Subcutaneous abdominal adipose tissue (tissue), 5 donors: ENCODE measurements at regions not wholly inside any gene's neighbourhood (a gene's known extent, or its start where the extent isn't known, plus 50 kb on each side); places are given as distances from the start of the nearest gene placed in this dataset.

ENCODE experiments used
- H3K27ac ChIP-seq: one replicate; pipeline ENCODE4 v1.7.0; 2013; ENCODE audit warnings: low read depth, mild to moderate bottlenecking, inconsistent platforms, low read length, moderate library complexity
- H3K27me3 ChIP-seq, 5 donors: one replicate each; pipeline ENCODE4 v1.7.0; 2013; ENCODE audit warnings: low read length in 5 of 5, inconsistent platforms in 1 of 5; ENCODE audit not compliant: control insufficient read depth in 5 of 5, insufficient read depth in 4 of 5
- H3K36me3 ChIP-seq, 5 donors: one replicate each; pipeline ENCODE4 v1.7.0; 2013; ENCODE audit warnings: low read length in 5 of 5; ENCODE audit not compliant: control insufficient read depth in 5 of 5, insufficient read depth in 5 of 5
- H3K4me1 ChIP-seq, 5 donors: one replicate each; pipeline ENCODE4 v1.7.0; 2013; ENCODE audit warnings: low read length in 5 of 5, mild to moderate bottlenecking in 3 of 5, moderate library complexity in 1 of 5; ENCODE audit not compliant: control insufficient read depth in 5 of 5, insufficient read depth in 5 of 5
- H3K4me3 ChIP-seq, 5 donors: one replicate each; pipeline ENCODE4 v1.7.0; 2013; ENCODE audit warnings: low read length in 5 of 5, low read depth in 1 of 5
- H3K9ac ChIP-seq, 5 donors: one replicate each; pipeline ENCODE4 v1.7.0; 2013; ENCODE audit warnings: low read length in 5 of 5, mild to moderate bottlenecking in 4 of 5, moderate library complexity in 3 of 5
- H3K9me3 ChIP-seq, 5 donors: one replicate each; pipeline ENCODE4 v1.7.0; 2013; ENCODE audit warnings: low read length in 5 of 5; ENCODE audit not compliant: control insufficient read depth in 5 of 5
- donor health status: healthy.
- donor health status: healthy.
- donor health status: healthy.
- donor health status: healthy.
- donor health status: healthy.

GRCh38 chr6:50213146-50213545 is 163.4 kb upstream of the DEFB112 start:
- Histone ChIP-seq H3K9ac (no peak overlapping the region), H3K27me3 (no peaks in the 10 kb centered on the region), H3K27ac (no peak overlapping the region), H3K4me3 (no peak overlapping the region), H3K9me3 (no peaks in the 10 kb centered on the region), H3K36me3 (no peaks in the 10 kb centered on the region), H3K4me1 (no peaks in the 10 kb centered on the region)

DNA sequence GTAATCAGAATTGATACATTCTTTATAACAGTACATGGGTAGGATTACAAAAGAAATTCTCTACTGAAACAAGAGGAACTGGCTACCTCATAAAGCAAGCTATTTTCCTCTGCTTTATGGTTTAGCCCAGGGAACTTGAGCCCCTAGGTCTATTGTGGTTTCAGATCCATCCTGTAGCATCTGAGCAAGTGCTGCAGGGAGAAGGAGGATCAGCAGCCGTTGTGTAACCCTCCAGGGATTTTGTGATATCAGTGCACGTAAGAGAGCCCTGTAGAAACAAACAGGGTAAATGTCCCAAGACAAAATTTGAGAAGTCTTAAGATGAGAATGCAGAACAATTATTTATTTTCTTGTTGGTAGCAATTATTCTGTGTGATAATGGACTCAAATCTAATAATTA is 165.2 kb upstream of the DEFB112 start:
- no peaks in the 10 kb centered on the region for H3K36me3 ChIP-seq
- no peak overlapping the region for H3K9ac ChIP-seq
- no peaks in the 10 kb centered on the region for H3K9me3 ChIP-seq
- no peaks in the 10 kb centered on the region for H3K4me1 ChIP-seq
- no peak overlapping the region for H3K4me3 ChIP-seq
- no peaks in the 10 kb centered on the region for H3K27me3 ChIP-seq
- no peak overlapping the region for H3K27ac ChIP-seq

- Histone ChIP-seq H3K4me3 (no peak overlapping the region), H3K27me3 (no peaks in the 10 kb centered on the region), H3K4me1 (no peaks in the 10 kb centered on the region)
Observed at GRCh38 chr6:50217841-50218240, 168.1 kb upstream of the DEFB112 start.

GRCh38 chr6:50236164-50236563 is 186.4 kb upstream of the DEFB112 start:
- Histone ChIP-seq H3K9me3 (peaks cover 0 to 3% (median 0%) of the 10 kb centered on the region in 5 donors), H3K27me3 (no peaks in the 10 kb centered on the region), H3K4me3 (no peak overlapping the region), H3K4me1 (peaks cover 0 to 7% (median 0%) of the 10 kb centered on the region in 5 donors), H3K27ac (no peak overlapping the region), H3K36me3 (no peaks in the 10 kb centered on the region), H3K9ac (no peak overlapping the region)

More at GRCh38 chr6:50217841-50218240, 168.1 kb upstream of the DEFB112 start:
- Histone ChIP-seq H3K36me3 (no peaks in the 10 kb centered on the region), H3K9ac (no peak overlapping the region), H3K9me3 (no peaks in the 10 kb centered on the region), H3K27ac (no peak overlapping the region)

DNA sequence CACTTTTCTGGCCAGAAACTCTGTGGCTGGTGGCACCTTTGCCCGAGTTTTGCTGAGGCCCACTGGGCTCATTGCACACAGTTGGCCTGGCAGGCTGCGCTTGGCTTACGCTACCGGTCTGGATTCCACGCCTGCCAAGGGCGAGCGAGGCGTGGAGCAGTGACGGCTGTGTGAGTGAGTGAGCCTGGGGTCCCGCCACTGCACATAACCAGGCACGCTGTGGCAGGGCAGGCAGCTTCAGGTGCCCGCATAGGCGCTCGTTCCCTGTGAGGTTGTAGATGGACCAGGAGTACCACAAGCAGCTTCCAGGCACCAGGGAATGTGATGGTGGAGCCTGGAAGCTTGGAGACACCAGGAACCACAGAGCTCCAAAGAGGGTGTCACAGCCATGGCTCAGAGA is 190.1 kb upstream of the DEFB112 start:
- Histone ChIP-seq H3K36me3 (no peaks in the 10 kb centered on the region), H3K9ac (no peak overlapping the region), H3K9me3 (peaks cover 0 to 4% (median 0%) of the 10 kb centered on the region in 5 donors), H3K27ac (no peak overlapping the region), H3K27me3 (no peaks in the 10 kb centered on the region), H3K4me3 (peak overlapping the region in 1 of 5 donors; percentile 6), H3K4me1 (peaks cover 0 to 7% (median 0%) of the 10 kb centered on the region in 5 donors)

DNA sequence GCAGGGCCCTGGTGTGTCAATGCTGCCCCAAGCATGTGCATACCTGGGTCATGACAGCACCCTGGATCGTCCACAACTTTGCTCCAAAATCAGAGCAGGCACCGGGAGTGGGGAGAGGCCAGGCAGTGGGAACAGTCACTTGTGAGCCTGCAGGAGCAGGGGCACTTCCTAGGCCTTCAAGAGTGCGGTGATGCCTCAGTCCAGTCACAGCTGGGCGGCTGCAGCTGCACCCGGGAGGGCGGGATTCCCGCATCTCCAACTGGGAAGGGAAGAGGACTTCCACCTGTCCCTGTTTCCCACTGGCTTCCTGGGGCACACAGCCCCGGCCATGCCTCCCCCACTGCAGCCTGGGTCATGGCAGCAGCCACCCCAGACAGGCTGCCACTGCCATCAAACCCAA is 191.3 kb upstream of the DEFB112 start:
- Histone ChIP-seq H3K4me3 (no peak overlapping the region), H3K27me3 (no peaks in the 10 kb centered on the region), H3K27ac (no peak overlapping the region), H3K9ac (no peak overlapping the region), H3K36me3 (no peaks in the 10 kb centered on the region), H3K9me3 (peaks cover 0 to 4% (median 0%) of the 10 kb centered on the region in 5 donors), H3K4me1 (peaks cover 0 to 7% (median 0%) of the 10 kb centered on the region in 5 donors)

DNA sequence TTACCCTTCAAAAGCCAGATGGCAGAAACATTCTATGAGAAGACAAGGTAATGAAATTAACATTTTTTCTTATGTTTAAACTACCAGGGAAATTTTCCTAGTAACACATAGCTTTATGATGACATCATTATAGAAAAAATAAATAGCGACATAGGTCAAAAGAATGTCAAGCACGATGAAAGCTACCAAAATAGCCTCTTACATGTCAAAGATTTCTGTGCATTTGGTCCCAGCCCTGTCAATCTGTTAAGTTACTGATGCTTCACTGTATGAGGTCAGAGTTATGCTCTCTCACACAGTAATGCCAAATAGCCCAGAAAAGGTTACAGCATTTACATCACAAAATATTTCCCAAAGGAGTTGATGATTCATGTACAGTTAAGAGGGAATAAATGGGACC is 199.8 kb upstream of the DEFB112 start:
- Histone ChIP-seq H3K9me3 (no peaks in the 10 kb centered on the region), H3K27me3 (no peaks in the 10 kb centered on the region), H3K4me1 (no peaks in the 10 kb centered on the region), H3K27ac (no peak overlapping the region), H3K36me3 (no peaks in the 10 kb centered on the region), H3K9ac (no peak overlapping the region), H3K4me3 (no peak overlapping the region)

- Histone ChIP-seq H3K27me3 (peaks cover 0 to 4% (median 0%) of the 10 kb centered on the region in 5 donors), H3K9ac (no peak overlapping the region), H3K4me1 (no peaks in the 10 kb centered on the region), H3K36me3 (no peaks in the 10 kb centered on the region), H3K9me3 (peaks cover 0 to 9% (median 2%) of the 10 kb centered on the region in 5 donors), H3K27ac (no peak overlapping the region), H3K4me3 (no peak overlapping the region)
Observed at GRCh38 chr6:50257322-50257721, 207.6 kb upstream of the DEFB112 start.

DNA sequence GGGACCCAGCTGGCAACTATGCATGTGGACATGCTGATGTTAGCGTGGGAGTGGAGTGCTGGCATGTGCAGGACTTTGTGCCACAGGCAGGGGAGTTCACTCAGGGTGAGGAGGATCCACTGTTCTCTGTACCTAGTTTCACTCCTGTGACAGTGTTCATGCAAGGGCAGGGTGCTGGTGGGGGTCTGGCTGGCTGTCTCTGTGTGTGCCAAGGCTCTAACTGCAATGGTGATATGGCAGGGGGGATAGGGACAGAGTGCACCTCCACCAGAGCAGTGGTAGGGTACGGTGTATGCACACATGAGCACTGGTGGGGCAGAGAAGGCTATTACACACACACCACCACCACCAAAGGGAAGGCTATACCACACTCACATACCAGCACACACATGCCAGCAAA is 210.2 kb upstream of the DEFB112 start:
- Histone ChIP-seq H3K4me3 (no peak overlapping the region), H3K27ac (no peak overlapping the region), H3K36me3 (no peaks in the 10 kb centered on the region), H3K27me3 (peaks cover 0 to 4% (median 0%) of the 10 kb centered on the region in 5 donors), H3K4me1 (no peaks in the 10 kb centered on the region), H3K9me3 (peaks cover 0 to 9% (median 2%) of the 10 kb centered on the region in 5 donors), H3K9ac (no peak overlapping the region)

DNA sequence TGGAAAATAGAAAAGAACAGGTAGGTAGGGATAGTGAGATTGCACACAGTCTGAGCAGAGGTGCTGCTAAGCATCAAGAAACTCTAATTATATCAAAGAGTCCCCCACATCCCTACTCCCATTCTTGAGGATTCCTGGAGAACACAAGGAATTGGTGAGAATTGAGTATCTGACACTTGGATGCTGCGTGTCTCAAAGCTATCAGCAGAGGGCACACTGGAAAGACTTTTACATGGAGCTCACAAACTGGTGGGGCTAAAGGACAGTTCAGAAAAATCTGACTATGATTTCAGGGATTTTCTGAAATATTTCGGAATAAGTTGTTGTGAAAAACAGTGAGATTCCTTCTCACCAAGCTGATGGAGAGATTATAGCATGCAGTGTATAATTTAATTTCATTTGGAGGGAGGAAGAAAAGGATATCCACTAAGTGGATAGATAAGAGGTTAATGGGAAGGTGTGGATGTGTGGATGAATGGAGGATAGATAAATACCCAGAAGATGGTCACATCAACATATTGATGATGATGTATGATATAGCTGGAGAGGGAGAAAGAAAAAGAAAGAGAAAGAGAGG is 215.4 kb upstream of the DEFB112 start:
- no peaks in the 10 kb centered on the region for H3K4me1 ChIP-seq
- no peak overlapping the region for H3K9ac ChIP-seq
- peaks cover 0 to 2% (median 0%) of the 10 kb centered on the region in 5 donors for H3K27me3 ChIP-seq
- no peaks in the 10 kb centered on the region for H3K36me3 ChIP-seq
- H3K4me3 ChIP-seq: no peak overlapping the region
- H3K9me3 ChIP-seq: peaks cover 0 to 3% (median 0%) of the 10 kb centered on the region in 5 donors
- H3K27ac ChIP-seq: no peak overlapping the region
